Esophagus (tissue), 2 donors: ENCODE measurements at regions not wholly inside any gene's neighbourhood (a gene's known extent, or its start where the extent isn't known, plus 50 kb on each side); places are given as distances from the start of the nearest gene placed in this dataset.

Experiments used
- H3K27ac ChIP-seq, 2 donors: one replicate each; pipeline ENCODE4 v1.5.1; 2013; ENCODE audit warnings: low read depth in 2 of 2, mild to moderate bottlenecking in 2 of 2, inconsistent platforms in 1 of 2, low read length in 1 of 2, moderate library complexity in 1 of 2
- H3K27me3 ChIP-seq, 2 donors: one replicate each; pipeline ENCODE4 v1.6.1; 2013; ENCODE audit warnings: low read length in 2 of 2, control low read depth in 1 of 2, mild to moderate bottlenecking in 1 of 2; ENCODE audit not compliant: insufficient read depth in 2 of 2, control insufficient read depth in 1 of 2
- H3K36me3 ChIP-seq, 2 donors: one replicate each; pipeline ENCODE4 v1.6.1; 2013; ENCODE audit warnings: low read length in 1 of 2; ENCODE audit not compliant: control insufficient read depth in 2 of 2, insufficient read depth in 2 of 2
- H3K4me1 ChIP-seq, 2 donors: one replicate each; pipeline ENCODE4 v1.6.1; 2013; ENCODE audit warnings: low read length in 1 of 2; ENCODE audit not compliant: control insufficient read depth in 2 of 2, insufficient read depth in 2 of 2
- H3K4me3 ChIP-seq, 2 donors: one replicate each; pipeline ENCODE4 v1.5.1; 2013; ENCODE audit warnings: low read length in 2 of 2, mild to moderate bottlenecking in 2 of 2, low read depth in 1 of 2, moderate library complexity in 1 of 2
- H3K9me3 ChIP-seq, 2 donors: one replicate each; pipeline ENCODE4 v1.6.1; 2013; ENCODE audit warnings: mild to moderate bottlenecking in 2 of 2, low read depth in 1 of 2, low read length in 1 of 2, moderate library complexity in 1 of 2; ENCODE audit not compliant: control insufficient read depth in 2 of 2, insufficient read depth in 1 of 2
- WGBS, 2 donors: extraction: QIAGEN DNeasy Blood & Tissue Kit; methylation state at CpG; one replicate each; pipeline ENCODE4 v1.1.7; 2013; 5-methylcytosine and 5-hydroxymethylcytosine counted together
- donor health status: healthy with polysubstance abuse.
- donor health status: Bipolar disorder and iron deficiency.

DNA sequence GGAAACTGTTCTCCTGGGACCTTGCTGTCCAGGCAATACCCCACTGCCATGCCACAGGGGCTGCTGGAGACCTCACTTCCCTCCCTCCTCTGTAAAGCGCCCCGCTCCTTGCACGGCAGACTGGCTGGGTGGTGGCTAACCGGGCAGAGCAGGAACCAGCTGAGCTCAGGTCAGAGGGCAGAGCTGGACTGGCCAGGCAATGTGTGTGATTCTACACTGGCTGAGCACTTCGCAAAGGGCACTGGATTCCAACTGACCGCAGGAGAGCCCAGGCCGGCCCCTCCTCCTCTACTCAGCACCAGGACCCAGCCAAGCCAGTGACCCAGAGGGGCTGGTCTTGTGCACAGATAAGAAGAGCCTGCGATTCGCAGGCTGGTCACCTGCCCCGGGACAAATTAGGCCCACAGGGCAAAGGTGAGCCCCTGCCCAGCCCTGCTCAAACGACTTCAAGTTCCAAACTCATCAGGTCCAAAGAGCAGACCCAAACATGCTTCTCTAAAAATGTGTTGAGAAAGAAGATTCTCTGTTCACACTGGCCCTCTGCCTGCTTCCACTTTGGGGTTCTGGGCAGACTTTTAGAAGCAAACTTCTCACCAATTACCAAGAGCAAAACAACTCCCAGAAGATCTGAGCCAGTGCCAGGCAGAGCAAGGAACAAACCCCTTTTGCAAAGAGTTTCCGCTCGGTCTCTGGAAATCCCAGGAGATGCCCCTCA is 54.9 kb upstream of the DIO3 start:
- Histone ChIP-seq H3K4me3 (no peak overlapping the region), H3K27me3 (no peaks in the 10 kb centered on the region), H3K9me3 (peaks cover 2 to 16% of the 10 kb centered on the region in 2 donors), H3K4me1 (no peaks in the 10 kb centered on the region), H3K36me3 (no peaks in the 10 kb centered on the region), H3K27ac (no peak overlapping the region)
- WGBS, 2 donors = 75 to 79% methylated on average over 13 of the region's 13 CpGs

DNA sequence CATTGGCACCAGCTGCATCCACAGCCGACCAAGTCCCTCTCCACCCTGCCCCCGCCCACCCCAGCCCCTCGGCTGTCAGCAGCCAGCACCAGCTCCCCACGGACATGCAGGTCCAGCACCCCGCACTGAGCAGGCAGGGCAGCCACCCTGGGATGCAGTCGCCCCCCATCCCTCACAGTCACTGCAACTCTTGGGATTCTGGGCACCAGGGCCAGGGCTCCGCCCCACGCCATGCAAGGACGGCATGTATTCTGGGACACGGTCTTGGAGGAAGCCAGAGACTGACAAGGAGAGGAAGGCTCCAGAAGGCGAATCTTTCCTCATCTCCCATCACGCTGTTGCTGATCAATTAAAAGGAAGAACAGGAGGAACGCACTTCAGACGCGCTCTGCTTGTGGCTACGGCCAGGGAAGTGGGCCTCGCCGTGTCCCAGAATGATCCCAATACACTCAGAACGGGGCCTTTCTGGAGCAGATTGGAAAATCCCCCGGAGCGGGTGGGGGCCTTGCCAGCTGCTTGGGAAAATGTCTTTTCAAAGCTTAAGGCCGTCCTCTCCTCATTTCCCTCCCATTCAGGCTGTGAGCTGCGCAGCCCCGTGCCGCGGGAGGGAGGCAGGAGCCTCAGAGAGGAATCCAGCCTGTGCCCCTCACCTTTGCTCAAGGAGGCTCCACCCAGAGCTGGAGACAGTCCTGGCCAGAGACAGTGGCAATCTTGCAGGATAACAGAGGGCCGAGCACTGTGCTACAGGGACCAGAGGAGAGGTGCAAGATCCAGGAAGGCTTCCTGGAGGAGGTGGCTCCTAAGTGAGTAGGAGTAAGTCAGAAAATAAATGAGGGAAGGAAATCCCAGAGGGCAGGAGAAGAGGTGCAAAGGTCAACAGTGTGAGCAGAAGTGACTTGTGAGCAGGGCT is 54.1 kb upstream of the DIO3 start:
- Histone ChIP-seq H3K4me1 (no peaks in the 10 kb centered on the region), H3K27me3 (no peaks in the 10 kb centered on the region), H3K9me3 (peaks cover 2 to 16% of the 10 kb centered on the region in 2 donors), H3K27ac (no peak overlapping the region), H3K36me3 (no peaks in the 10 kb centered on the region), H3K4me3 (no peak overlapping the region)
- 63 to 71% methylated on average over 27 of the region's 27 CpGs for WGBS, 2 donors

DNA sequence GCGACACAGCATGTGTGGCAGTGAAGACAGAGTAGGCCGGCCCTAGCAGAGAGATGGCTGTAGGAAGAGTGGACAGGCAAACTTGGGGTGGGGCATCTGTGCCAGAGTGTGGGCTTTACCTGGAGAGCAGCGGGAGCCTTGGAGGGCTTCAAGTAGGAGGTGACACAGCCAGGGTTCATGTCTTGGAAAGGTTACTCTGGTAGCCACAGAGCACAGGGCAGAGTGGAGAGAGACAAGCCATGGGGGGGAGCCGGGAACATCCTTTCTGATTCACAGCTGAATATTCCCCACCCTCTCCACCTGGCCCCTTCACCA is 53.5 kb upstream of the DIO3 start:
- Histone ChIP-seq H3K36me3 (no peaks in the 10 kb centered on the region), H3K27ac (no peak overlapping the region), H3K4me1 (no peaks in the 10 kb centered on the region), H3K27me3 (no peaks in the 10 kb centered on the region), H3K9me3 (peaks cover 2 to 14% of the 10 kb centered on the region in 2 donors), H3K4me3 (no peak overlapping the region)
- 91 to 92% methylated on average over 4 of the region's 4 CpGs for WGBS, 2 donors

DNA sequence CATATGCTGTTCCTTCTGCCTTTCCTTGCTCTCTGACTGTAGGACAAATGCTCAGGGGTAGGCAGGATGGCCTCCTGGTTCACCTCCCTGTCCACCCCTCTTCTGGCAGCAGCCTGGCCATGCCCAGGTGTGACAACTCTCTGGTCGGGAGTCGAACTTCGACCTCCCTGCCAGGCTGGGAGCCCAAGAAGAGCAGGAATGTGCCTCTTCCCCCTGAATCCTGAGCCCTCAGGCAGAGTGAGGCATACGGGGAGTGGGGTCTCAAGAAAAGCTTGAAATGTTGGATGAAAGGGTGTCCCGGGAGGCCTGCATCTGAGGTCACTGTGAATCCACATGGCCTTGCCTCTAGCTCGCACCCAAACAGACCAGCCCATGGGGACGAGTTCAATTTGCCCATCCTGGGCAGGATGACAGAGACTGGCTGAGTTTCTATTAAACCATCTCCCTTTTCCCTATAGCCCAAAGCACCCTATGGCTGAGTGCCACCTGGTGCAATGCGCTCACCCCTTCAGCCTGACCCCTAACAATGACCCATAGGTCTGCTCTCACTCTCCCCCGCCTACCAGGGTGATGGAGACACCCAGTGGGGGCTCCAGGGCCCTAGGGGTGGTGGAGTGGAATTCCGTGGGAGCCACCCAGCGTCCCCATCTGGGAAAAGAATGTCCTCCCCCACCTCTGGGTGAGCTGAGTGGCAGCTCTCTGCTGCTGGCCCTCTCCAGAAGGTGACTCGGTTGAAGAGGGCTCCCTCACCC is 52.9 kb upstream of the DIO3 start:
- H3K27ac ChIP-seq = no peak overlapping the region
- H3K9me3 ChIP-seq = peaks cover 0 to 9% of the 10 kb centered on the region in 2 donors
- WGBS, 2 donors = 80 to 83% methylated on average over 12 of the region's 12 CpGs
- H3K4me1 ChIP-seq = no peaks in the 10 kb centered on the region
- H3K36me3 ChIP-seq = no peaks in the 10 kb centered on the region
- H3K27me3 ChIP-seq = no peaks in the 10 kb centered on the region
- H3K4me3 ChIP-seq = no peak overlapping the region

DNA sequence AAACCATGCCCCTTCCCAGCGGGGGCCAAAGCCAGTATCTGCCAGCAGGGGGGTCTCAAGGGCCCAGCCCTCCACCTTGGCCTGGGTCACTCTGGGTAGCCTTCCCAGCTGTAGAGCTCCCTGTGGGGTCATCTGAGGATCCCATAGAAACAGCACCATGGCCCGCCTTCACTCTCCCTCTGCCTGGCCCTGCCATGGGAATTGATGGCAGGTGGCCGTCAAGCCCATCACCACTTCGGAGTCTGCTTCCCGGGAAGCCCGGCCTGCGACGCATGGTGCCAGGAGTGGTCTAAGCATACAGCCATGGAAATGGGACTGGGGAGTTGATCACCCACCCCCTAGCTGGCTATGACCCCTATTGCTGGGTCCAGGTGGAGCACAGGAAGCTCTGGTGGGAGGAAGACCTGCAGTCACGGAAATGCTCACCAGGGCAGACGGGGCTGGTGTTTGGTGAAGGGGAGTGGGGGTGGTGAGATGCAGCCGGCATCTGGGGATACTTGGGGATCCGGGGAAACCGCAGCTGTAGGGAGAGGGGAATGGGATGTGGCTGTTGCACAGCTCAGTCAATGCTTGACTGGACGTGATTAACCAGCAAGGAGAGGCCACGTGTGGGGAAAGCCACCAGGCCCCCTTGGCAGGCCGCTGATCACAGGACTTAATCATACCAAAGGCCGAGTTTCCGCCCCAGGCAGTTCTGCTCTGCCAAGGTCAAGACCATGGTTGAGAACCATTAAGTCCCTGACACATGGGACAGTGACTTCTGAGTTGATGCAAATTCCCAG is 52.2 kb upstream of the DIO3 start:
- H3K4me3 ChIP-seq = no peak overlapping the region
- no peaks in the 10 kb centered on the region for H3K27me3 ChIP-seq
- H3K9me3 ChIP-seq = peaks cover 0 to 1% of the 10 kb centered on the region in 2 donors
- H3K36me3 ChIP-seq = no peaks in the 10 kb centered on the region
- H3K4me1 ChIP-seq = no peaks in the 10 kb centered on the region
- 91% methylated on average over 18 of the region's 18 CpGs for WGBS, 2 donors
- no peak overlapping the region for H3K27ac ChIP-seq

DNA sequence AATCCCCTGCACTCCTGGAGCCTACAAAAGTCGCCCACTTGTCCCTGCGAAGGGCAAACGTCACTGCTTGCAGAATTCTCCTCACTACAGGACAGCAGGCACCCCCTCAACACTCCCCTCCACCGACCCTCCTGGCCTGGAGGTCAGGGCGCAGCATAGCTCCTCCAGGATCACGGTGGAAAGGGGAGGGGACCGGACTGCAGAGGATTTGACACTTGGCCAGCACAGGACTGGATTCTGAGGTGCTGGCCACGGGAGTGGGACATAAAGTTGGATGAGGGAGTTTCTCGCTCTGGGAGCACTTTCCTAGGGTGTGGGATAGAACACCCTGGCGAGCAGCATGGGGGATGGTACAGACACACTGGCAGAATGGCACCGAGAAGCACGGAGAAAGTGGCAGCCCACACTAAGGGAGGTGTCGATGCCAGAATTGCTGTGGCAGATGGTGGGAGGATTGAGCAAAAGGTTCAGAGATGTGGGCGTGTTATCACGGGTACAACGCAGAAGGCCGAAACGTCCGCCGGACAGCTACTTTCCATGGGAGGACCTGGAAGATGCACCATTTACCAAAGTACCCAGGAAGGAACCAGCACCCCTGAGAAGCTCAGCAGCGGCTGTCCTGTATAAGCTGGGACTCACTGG is 51.4 kb upstream of the DIO3 start:
- 89 to 91% methylated on average over 21 of the region's 21 CpGs for whole genome bisulfite sequencing, 2 donors
- no peak overlapping the region for H3K27ac ChIP-seq
- no peaks in the 10 kb centered on the region for H3K27me3 ChIP-seq
- no peaks in the 10 kb centered on the region for H3K4me1 ChIP-seq
- no peaks in the 10 kb centered on the region for H3K9me3 ChIP-seq
- H3K4me3 ChIP-seq = no peak overlapping the region
- no peaks in the 10 kb centered on the region for H3K36me3 ChIP-seq

DNA sequence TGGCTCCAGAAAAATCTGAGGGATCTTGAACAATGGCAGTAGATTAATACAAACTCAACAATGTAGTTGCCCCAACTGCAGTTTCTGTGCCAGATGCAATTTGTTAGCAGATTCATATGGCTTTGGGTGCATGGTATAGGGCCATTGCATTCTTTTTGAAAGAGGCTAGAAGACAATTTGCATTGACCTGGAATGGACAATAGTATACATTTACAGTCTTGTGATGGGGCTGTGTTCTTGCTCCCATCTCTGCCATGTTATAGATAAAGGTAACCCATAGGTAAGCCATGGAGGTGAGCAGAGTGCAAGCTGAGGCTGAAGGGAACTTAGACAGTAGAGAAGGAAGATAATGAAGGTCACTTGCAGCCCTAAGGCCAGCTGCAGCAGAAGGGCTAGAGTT is 50.1 kb upstream of the DIO3 start:
- no peaks in the 10 kb centered on the region for H3K4me1 ChIP-seq
- no peak overlapping the region for H3K4me3 ChIP-seq
- no peaks in the 10 kb centered on the region for H3K27me3 ChIP-seq
- no peak overlapping the region for H3K27ac ChIP-seq
- H3K9me3 ChIP-seq = peaks cover 0 to 7% of the 10 kb centered on the region in 2 donors
- H3K36me3 ChIP-seq = no peaks in the 10 kb centered on the region
